Left ventricle myocardium superior (tissue), 1 donor: ENCODE measurements at regions not wholly inside any gene's neighbourhood (a gene's known extent, or its start where the extent isn't known, plus 50 kb on each side); places are given as distances from the start of the nearest gene placed in this dataset.

Source experiments
- ATAC-seq: fragments of 200-7000 bp; cut with Tn5 transposase; one replicate; pipeline ENCODE4 v1.9.1; 2020; ENCODE audit warnings: mild to moderate bottlenecking, moderate library complexity
- DNase-seq: peaks from one replicate; pipeline ENCODE4 v3.0.0-alpha.2; 2020
- intact Hi-C: fragments of 100-400 bp; cut with micrococcal nuclease; formaldehyde crosslinking; loops from one replicate; pipeline ENCODE4 v1.11.0; 2022
- donor health status: DM: no; HTN: yes; CAD: no; lungs with severe emphysema.

DNA sequence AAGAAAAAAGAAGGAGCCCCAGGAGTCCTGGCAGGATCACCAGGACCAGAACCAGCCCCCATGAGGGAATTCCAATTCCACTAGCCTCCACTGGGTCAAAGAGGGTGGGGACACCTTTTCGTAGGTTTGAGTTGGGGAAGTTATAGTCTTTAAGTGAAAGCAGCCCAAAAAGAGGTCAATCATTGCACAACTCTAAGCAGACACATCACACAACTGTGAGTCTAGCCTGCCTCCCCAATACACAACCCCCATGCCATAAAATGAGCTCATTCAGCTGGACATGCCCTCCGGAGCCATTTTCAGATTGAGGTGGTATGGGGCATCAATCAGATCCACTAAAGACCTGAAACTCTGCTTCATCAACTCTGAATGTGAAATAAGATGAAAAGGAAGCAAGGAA is 179.9 kb downstream of the NPHP4 start:
- DNase-seq (no peak), ATAC-seq (no peak)
- intact Hi-C loops, result no loop called here

DNA sequence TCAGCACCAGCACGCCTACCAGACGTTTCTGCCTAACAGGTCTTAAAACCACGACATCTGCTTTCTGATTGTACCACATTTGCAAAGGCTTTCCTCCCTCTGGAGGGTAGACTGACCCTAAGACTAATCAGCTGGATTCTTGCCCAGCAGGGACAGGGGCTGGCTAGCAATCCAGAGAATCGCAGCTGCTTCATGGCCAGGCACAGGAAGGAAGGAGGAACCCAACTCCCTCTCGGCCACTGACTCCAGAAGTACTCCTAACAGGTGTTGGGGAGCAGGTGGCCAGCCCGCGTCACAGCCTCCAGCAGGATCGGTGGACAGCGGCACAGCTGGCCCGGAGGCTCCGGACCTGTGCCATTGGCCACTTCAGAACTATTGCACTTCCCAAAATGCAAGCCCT is 180.8 kb downstream of the NPHP4 start:
- intact Hi-C loops, result no loop called here
- ATAC-seq, result no peak
- DNase-seq, result no peak

DNA sequence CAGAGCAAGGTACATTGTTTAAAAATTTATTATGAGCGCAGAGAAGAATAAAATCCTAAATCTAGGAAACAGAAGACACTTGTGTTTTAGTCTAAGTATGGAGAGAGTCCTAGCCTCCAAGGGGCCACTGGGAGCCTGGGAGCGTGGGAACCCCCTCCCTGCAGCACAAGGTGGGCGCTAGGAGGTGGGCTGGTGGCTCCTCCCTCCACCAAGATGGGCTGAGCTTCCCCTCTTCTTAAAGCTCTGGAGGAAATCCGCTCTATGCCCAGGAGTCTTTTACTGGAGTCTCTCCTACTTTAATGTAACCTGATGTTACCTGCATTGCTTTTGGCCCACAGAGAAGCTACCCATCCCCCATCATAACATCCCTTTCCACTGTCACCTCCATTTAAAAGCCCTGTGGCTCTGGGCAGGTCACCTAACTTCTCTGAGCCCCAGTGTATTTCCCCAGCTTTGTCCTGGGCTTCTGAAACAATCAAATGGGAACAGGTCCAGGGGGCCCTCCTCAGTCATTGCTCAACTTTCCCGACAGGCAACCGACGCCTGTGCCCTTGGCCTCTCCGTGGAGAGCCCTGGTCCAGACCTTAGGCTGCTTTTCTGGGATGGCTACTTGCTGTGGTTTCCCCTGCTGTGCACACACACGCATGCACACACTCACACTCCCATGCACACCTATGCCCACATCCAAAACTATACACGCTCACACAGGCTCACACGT is 181.5 kb downstream of the NPHP4 start:
- no peak for ATAC-seq
- DNase-seq, result no peak
- intact Hi-C loops, result no loop called here

DNA sequence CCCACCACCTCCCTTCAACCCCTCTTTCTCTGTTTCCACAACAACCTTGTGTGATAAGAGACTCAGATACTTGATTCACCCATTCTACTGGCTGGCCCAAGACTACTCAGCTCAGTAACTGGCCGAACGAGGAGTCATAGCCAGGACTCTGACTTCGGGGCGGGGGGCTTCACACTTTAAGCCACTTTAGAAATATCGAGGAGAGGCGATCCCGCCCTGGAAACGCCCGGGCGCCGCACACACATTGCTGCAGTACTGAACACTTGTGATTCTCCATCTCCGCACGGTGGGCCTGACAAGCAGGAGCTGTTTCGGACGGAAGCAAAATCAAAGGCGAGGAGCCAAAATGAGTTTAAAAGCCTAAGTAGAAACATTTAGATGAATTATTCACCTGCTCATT is 182.1 kb downstream of the NPHP4 start:
- intact Hi-C loops, result no loop called here
- ATAC-seq, result no peak
- no peak for DNase-seq

DNA sequence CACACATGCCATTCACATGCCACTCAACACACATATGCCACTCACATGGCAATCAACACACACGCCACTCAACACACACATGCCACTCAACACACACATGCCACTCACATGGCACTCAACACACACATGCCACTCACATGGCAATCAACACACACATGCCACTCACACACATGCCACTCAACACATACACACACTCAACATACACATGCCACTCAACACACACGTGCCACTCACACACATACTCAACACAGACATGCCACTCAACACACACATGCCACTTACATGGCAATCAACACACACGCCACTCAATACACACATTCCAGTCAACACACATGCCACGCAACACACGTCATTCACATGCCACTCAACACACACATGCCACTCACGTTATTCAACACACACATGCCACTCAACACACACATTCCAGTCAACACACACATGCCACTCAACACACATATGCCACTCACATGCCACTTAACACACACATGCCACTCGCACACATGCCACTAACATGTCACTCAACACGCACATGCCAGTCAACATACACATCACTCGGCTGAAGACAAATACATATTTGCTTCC is 182.9 kb downstream of the NPHP4 start:
- intact Hi-C loops, result no loop called here
- DNase-seq (no peak), ATAC-seq (no peak)

DNA sequence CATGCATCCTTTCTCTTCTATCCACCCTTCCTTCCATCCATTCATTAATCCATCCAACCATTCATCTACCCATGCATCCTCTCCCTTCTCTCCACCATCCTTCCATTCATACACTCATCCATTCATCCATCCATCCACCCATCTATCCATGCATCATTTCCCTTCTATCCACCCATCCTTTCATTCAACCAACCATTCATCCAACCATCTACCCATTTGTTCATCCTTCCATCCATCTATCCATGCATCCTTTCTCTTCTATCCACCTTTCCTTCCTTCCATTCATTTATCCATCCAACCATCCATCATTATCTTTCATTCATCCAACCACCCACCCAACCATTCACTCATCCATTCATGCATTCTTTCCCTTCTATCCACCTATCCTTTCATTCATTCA is 188.4 kb downstream of the NPHP4 start:
- DNase-seq (no peak), ATAC-seq (no peak)
- intact Hi-C loops, result no loop called here

DNA sequence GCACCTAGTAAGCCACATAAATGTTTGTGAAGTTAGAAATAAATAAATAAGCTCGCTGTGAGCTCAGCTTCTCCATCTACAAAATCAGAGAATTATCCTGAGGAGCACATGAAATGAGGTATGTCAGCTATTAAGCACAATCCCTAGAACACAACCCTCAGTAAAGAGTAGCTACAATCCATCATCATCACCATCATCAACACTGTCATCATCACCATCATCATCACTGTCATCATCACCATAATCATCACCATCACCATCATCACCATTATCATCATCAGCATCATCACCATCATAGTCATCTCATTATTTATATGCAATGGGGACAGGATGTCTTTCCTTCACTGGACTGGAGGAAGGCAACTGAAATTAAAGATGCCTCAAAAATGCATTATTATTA is 189.6 kb downstream of the NPHP4 start:
- ATAC-seq, result no peak
- no peak for DNase-seq
- intact Hi-C loops, result no loop called here

DNA sequence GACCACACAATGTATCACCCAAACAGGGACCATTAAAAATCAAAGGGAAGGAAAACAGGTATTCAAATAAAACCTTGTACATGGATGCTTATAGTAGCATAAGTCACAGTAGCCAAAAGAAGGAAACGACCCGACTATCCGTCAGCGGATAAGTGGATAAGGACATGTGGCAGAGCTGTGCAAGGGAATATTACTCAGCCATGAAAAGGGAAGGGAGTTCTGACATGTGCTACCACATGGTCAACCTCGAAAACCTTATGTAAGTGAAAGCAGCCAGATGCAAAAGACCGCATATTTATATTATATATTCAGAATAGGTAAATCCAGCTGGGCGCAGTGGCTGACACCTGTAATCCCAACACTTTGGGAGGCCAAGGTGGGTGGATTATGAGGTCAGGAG is 193.3 kb downstream of the NPHP4 start:
- intact Hi-C loops, result no loop called here
- no peak for ATAC-seq

DNA sequence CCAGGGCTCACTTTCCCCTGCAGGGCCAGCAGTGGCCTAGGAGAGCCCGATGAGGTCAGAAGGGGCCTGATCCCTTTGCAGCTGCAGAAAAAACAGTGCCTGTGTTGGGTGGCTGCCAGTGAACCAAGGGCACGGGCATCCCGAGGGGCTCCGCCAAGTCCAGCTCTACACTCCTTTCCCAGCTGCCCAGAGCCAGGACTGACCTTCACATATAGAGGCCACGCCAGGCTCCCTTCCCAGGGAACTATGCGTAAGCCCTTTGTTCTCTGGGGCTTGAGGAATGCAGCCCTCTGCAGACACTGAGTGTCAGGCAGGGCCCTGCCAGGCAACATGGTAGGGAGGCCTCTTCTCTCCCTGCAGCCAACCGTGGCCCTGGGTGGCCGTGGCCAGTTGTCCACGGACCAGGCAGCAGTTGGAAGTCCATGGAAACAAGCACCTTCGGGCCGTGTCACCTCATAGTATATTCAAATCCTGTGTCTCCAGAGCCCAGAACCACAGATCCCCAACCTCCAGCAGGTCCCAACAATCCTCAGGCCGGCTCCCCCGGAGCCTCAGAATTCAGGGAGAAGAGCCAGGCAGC is 194.0 kb downstream of the NPHP4 start:
- ATAC-seq (no peak), DNase-seq (no peak)
- intact Hi-C loops, result no loop called here

More for the DNA sequence above, 193.3 kb downstream of the NPHP4 start:
- DNase-seq, result no peak

DNA sequence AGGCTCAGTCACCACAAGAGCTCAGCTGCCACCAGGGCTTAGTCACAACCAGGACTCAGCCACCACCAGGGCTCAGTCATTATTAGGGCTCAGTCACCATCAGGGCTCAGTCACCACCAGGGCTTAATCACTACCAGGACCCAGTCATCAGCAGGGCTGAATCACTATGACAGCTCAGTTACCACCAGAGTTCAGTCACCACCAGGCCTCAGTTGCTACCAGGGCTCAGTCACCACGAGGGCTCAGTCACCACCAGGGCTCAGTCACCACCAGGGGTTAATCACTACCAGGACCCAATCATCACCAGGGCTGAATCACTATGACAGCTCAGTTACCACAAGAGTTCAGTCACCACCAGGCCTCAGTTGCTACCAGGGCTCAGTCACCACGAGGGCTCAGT is 196.2 kb downstream of the NPHP4 start:
- no peak for DNase-seq
- ATAC-seq, result no peak
- intact Hi-C loops, result no loop called here

DNA sequence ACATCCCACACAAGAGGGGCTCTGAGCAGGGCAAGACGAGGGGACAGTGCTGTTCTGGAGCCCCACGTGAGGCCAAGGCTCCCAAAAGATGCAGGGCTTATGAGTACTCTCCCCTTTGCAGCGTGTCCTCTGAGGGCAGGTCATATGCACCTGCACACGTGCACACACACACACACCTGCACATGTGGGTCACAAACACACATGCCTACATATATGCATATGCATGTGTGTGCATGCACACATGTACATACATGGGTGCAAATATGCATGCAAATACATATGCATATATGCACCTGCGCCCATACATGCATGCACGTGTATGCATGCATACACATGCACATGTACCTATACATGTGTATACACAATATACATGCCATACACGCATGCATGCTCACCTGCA is 197.9 kb downstream of the NPHP4 start:
- ATAC-seq, result no peak
- intact Hi-C loops, result no loop called here
- DNase-seq, result no peak

DNA sequence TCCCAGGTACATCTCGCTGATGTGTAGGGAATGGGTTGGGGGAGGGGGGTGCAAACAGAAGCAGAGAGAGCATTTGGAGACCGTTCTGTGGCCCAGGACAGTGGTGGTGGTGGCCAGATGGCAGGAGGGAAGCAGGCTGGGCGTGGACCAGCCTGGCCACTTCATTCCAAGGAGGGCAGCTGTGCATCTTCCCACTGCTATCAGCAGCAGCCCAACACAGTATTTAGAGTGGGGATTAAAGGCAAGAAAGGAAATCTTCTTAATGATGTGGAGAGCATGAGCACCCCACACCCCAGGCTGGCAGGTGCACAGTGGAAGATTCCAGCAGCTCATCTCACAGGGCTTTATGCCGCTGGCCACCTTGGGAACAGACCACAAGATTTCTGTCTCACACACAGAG is 198.7 kb downstream of the NPHP4 start:
- DNase-seq (no peak), ATAC-seq (no peak)
- intact Hi-C loops, result no loop called here

DNA sequence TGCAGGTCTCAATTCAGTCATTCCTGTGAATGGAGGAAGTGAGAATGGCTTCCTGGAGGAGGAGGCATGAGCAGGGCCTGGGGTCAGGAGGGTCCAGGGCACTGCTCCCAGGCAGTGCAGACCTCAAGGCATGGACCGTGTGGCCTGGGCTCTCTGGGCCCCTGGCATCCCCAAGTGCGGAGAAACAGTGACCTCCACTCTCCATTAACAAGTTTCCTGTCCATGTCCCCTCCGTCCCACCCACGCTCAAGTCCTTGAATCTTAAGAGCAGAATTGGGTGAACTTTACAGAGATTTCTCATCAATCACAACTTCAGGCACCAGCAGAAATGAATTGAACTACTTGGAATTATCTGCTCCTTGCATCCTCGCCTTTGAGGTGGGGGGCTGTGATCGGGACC is 211.1 kb downstream of the NPHP4 start:
- DNase-seq, result no peak
- intact Hi-C loops, result no loop called here
- ATAC-seq, result no peak

DNA sequence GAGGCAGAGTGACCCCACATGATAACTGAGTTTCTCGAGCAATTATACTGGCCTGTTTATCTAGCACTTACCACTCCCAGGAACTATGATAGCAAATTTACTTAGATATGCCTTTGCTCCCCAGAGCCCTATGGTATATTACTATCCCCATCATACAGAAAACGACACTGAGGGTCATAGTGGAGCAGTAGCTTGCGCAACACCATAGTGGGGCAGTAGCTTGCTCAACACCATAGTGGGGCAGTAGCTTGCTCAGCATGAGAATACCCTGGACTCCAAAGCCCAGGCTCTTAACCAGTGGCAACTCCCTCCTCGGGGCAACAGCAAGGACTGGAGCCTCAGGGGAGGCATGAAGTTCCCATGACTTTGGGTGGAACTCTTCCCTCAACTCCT is 211.9 kb downstream of the NPHP4 start:
- no peak for ATAC-seq
- DNase-seq, result no peak
- intact Hi-C loops, result no loop called here

DNA sequence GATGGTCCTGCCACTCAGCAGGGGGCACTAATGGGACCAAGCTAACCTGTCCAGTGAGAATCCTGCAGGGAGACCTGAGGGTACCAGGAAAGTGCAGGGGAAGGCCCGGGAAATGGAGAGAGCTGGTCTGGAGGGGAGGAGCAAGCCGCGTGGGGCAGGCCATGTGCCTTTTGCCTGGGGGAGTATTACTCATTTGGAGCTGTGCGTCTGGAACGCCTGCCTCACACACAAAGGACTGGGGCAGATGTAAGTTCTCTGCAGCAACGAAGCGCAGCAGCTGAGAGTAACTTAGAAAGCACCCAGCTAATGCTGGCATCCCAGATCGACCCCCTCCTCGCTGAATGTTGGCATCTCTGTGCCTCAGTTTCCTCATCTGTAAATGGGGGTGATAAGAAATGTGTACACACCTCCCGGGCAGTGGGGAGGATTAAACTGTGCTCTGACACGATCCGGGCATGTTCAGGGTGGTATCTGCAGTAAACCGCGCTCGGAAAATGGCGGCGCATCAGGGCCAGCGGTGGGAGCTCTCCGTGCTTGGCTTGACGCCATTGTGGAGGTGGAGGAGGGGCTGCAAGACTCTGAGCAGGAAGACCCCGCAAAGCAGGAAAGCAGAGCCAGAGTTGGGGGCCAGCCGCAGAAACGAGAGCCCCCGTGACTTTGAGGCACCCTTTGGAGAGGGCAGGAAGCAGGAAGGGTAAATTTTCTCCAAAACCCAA is 212.5 kb downstream of the NPHP4 start:
- intact Hi-C loops, result no loop called here
- no peak for DNase-seq
- ATAC-seq, result no peak

DNA sequence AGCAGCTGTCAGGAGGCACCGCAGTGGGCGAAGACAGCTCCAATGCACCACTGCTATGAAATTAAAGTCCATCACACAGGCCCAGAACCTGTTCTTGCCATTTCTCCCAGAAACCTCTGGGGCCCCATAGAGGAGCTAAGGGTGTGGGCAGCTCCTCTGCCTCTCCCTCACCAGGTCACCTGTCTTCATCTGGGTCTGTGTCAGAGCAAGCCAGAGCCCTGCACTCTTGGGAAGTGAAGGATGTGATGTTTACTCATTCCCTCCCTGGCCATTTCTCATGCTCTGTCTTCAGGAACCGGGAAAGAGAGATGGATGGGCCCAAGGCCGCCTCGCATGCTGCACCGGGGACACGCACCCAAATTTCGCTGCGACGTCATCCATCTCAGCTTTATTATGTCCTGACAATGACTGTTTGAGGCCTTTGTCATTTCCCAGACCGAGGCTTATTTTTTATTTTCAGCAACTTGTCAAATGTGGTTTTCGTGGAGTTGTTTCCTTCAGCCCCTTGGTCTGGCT is 216.1 kb downstream of the NPHP4 start:
- intact Hi-C loops, result no loop called here
- DNase-seq (no peak), ATAC-seq (no peak)

DNA sequence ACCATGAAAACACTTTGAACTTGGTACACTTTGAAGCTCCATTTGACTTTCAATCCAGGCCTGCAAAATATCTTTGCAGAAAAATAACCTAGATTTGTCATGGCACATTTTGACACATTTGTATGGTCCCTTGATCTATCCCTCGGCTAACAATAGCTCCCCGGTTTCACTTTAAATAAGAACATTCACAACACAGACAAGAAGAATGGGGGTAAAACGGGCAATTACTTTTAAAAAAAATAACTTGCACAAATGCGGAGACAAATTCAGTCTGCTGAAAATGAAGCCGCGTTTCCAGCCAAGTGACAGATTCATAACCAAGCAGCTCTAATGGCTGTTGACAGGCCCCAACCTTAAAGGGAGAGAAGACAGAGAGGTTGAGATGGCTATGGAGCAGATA is 218.2 kb downstream of the NPHP4 start:
- intact Hi-C loops, result no loop called here
- ATAC-seq, result no peak

DNA sequence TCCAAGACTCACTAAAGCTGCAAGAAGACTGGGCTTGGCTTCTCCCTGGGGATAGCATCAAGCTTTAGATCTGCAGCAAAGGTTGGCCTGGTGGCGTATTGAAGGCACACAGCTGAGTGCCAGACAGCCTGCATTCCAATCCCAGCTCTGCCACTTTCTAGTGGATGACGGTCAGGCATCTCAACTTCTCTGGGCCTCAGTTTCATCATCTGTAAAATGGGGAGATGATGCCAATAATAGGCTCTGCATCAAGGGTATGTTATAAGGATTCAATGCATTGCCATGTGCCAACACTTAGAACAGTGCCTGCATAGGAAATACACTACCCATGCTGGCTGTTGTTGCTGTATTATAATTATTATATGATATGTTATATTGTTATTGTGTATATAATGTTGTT is 220.4 kb downstream of the NPHP4 start:
- no peak for ATAC-seq
- no peak for DNase-seq
- intact Hi-C loops, result no loop called here

More for the DNA sequence above, 218.2 kb downstream of the NPHP4 start:
- no peak for DNase-seq

DNA sequence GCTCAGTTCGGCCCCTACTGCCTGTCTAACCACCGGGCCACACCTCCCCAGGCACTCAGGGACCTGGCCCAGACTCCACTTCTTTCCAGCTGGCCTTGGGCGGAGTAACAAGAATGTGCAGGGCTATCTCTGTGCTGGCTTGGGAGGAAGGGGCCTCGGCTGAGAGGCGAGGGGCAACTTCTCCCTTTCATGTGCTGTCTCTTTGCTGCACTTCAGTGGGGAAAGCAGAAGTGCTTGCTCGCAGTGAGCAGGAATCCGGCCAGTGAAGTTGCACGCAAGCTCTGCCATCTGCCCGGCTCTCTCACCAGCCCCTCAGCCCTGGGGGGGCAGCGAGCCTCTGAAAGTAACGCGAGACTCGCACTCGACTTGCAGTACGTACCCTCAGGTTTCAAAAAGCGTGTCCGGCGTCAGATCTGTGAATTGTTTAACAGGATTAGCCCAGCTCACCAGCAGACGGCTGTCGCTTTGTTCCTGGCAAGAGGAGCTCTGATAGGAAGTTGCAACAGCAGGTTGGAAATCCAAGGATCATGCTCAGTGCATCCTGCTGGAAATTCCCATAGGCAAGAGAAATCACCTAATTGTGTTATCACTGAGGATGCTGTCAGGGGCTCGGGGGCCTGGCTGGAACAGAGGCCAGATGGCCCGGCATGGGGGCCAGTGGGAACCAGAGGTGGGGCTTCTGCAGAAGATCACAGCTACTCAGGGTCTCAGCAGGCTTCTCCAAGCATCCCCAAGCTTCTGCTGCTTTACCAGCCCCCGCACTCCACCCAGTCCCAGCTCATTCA is 221.1 kb downstream of the NPHP4 start:
- DNase-seq, result no peak
- intact Hi-C loops, result no loop called here
- ATAC-seq, result peak; percentile 63

DNA sequence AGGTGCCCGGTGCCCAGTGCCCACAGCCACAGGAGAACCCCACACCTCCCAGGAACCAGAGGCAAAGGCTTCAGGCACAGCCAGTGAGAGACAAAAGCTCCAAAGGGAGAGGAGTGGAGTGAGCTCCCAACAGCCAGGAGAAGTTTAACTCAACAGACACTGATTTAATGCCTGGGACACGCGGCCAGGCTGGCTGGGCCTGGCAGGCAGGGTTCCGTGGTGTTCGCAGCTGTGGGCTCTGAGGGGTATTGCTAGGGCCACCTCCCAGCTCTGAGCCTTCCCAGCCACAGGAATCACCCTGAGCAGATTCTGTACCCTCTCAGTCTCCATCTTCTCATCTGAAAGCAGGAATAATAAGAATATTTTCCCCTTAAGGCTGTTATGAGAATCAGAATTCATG is 222.5 kb downstream of the NPHP4 start:
- ATAC-seq, result no peak
- no peak for DNase-seq
- intact Hi-C loops, result no loop called here
